ENCODE measurements at regions not wholly inside any gene's neighbourhood (a gene's known extent, or its start where the extent isn't known, plus 50 kb on each side); places are given as distances from the start of the nearest gene placed in this dataset.
A peak's percentile ranks its signal among the peaks of the same experiment; 100 is the strongest.

DNA sequence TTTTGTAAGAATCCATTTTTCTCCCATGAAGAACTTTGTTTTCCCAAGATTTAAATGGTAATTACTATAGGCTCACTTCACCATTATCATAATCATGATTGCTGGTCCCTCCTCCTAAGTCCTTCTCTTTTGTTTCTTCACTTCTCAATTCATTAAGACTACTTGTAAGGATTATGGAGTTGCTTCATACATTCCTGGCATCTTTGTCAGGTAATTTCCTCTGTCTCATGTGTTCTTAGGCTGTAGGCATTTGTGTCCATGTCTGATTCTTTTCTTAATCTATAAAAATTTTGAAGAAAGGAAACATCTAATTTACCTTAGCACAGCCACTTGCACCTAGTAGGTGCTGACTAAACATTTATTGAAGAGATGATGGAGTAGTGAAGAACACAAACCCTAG is 79.9 kb upstream of the SATB1 start:
- Histone ChIP-seq H2AK5ac (ENCODE audit: low read depth, low read length) (no peak overlapping the region), H3K4ac (ENCODE audit: low read length) (no peak overlapping the region), H4K8ac (ENCODE audit: low read depth, low read length) (no peak overlapping the region), H3K9me3 (replicated peaks in 1 of 2; ENCODE audit: control insufficient read depth in 2 of 2, insufficient read depth in 1 of 2, low read depth in 1 of 2, low read length in 2 of 2) (no peaks in the 10 kb centered on the region), H4K91ac (ENCODE audit: low read depth, low read length, poor library complexity) (no peak overlapping the region), H3K4me1 (ENCODE audit: control insufficient read depth in 2 of 2, insufficient read depth in 1 of 2, low read depth in 1 of 2, low read length in 2 of 2) (peaks cover 0 to 2% of the 10 kb centered on the region in 2 donors), H2BK15ac (ENCODE audit: low read length) (no peak overlapping the region), H3K27me3 (ENCODE audit: control insufficient read depth in 3 of 3, insufficient read depth in 3 of 3, low read depth in 1 of 3, low read length in 3 of 3) (peaks cover 0 to 3% (median 0%) of the 10 kb centered on the region in 3 experiments), H2AFZ (ENCODE audit: low read length) (no peak overlapping the region), H3K4me2 (ENCODE audit: insufficient read depth, low read length, poor library complexity, severe bottlenecking) (no peak overlapping the region), H2BK120ac (ENCODE audit: low read depth, low read length) (no peak overlapping the region), H3K79me1 (ENCODE audit: low read depth, low read length) (no peaks in the 10 kb centered on the region), H3K27ac (replicated peaks; ENCODE audit: low read length) (no peak overlapping the region), H3K18ac (ENCODE audit: low read length) (no peak overlapping the region), H3K14ac (ENCODE audit: low read length) (no peak overlapping the region), H3K23ac (ENCODE audit: low read depth, low read length, poor library complexity) (no peak overlapping the region), H3K4me3 (ENCODE audit: low read length in 2 of 2) (no peak overlapping the region), H2BK12ac (ENCODE audit: low read length) (no peak overlapping the region), H3K9ac (ENCODE audit: low read depth, low read length, poor library complexity) (no peak overlapping the region), H2BK5ac (ENCODE audit: low read length) (no peak overlapping the region), H3K36me3 (replicated peaks in 1 of 2; ENCODE audit: control insufficient read depth in 2 of 2, insufficient read depth in 2 of 2, low read length in 2 of 2) (no peaks in the 10 kb centered on the region)
- no peak for DNase-seq (ENCODE audit: low spot score)

DNA sequence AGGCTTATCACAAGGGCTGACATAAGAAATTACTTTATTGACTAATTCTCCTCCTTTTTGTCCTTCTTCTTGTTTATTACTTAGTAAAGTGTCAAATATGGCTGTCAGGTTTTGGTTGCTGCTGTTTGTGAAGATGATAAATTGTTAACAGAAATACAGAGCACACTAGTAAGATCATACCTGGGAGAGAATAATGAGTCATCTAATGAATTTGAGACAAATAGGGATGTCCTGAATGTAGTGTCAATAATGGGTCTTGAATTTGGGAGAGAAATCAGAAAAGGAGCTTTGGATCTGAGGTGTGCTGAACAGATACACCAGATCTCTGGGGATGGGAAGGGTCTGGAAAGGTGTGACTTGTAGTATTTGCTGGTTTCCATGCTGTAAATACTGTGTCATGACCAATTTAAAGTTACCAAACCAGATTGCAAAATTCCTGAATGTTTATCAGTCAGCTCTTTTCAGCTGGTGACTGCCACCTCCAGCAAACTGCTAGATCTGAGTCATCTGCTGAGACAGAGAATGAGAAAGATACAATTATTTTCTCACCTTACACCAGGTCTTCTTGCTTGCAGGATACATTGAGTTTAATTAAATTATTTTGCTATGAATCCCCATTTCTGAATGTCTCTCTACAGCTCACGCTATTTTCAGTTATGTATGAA is 76.7 kb upstream of the SATB1 start:
- H3K23ac ChIP-seq (ENCODE audit: low read depth, low read length, poor library complexity): no peak overlapping the region
- DNase-seq (ENCODE audit: low spot score): no peak
- no peak overlapping the region for H3K4me3 ChIP-seq (ENCODE audit: low read length in 2 of 2)
- no peaks in the 10 kb centered on the region for H3K79me1 ChIP-seq (ENCODE audit: low read depth, low read length)
- H4K8ac ChIP-seq (ENCODE audit: low read depth, low read length): no peak overlapping the region
- H3K14ac ChIP-seq (ENCODE audit: low read length): no peak overlapping the region
- H3K9ac ChIP-seq (ENCODE audit: low read depth, low read length, poor library complexity): no peak overlapping the region
- H3K4me2 ChIP-seq (ENCODE audit: insufficient read depth, low read length, poor library complexity, severe bottlenecking): no peak overlapping the region
- no peak overlapping the region for H2AFZ ChIP-seq (ENCODE audit: low read length)
- peaks cover 0 to 2% of the 10 kb centered on the region in 2 donors for H3K4me1 ChIP-seq (ENCODE audit: control insufficient read depth in 2 of 2, insufficient read depth in 1 of 2, low read depth in 1 of 2, low read length in 2 of 2)
- H2BK5ac ChIP-seq (ENCODE audit: low read length): no peak overlapping the region
- H2BK120ac ChIP-seq (ENCODE audit: low read depth, low read length): no peak overlapping the region
- H3K9me3 ChIP-seq (replicated peaks in 1 of 2; ENCODE audit: control insufficient read depth in 2 of 2, insufficient read depth in 1 of 2, low read depth in 1 of 2, low read length in 2 of 2): no peaks in the 10 kb centered on the region
- H4K91ac ChIP-seq (ENCODE audit: low read depth, low read length, poor library complexity): no peak overlapping the region
- H3K27me3 ChIP-seq (ENCODE audit: control insufficient read depth in 3 of 3, insufficient read depth in 3 of 3, low read depth in 1 of 3, low read length in 3 of 3): peaks cover 0 to 3% (median 0%) of the 10 kb centered on the region in 3 experiments
- no peak overlapping the region for H2BK12ac ChIP-seq (ENCODE audit: low read length)
- H3K18ac ChIP-seq (ENCODE audit: low read length): no peak overlapping the region
- no peak overlapping the region for H3K27ac ChIP-seq (replicated peaks; ENCODE audit: low read length)
- no peak overlapping the region for H2BK15ac ChIP-seq (ENCODE audit: low read length)
- no peaks in the 10 kb centered on the region for H3K36me3 ChIP-seq (replicated peaks in 1 of 2; ENCODE audit: control insufficient read depth in 2 of 2, insufficient read depth in 2 of 2, low read length in 2 of 2)
- no peak overlapping the region for H2AK5ac ChIP-seq (ENCODE audit: low read depth, low read length)
- no CpG with 5 or more reads among the region's 1 CpG for WGBS, 2 donors (ENCODE audit: extremely low coverage in 2 of 2, insufficient read length in 2 of 2, insufficient replicate concordance in 1 of 2)
- no peak overlapping the region for H3K4ac ChIP-seq (ENCODE audit: low read length)

DNA sequence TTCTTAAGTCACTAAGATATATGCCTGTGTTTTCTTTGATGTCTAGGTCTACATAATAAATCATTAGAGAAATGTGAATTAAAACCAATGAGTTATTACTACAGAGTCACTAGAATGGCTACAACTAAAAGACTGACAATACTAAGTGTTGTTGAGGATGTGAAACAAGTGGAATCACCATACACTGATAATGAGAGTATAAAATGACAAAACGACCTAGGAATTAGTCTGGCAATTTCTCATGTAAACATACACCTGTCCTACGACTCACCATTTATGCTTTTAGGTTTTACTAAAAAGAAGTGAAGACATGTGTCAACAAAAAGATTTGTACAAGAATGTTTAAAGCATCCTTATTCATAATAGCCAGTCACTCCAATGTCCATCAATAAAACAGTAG is 75.2 kb upstream of the SATB1 start:
- no CpG with 5 or more reads among the region's 2 CpGs for WGBS, 2 donors (ENCODE audit: extremely low coverage in 2 of 2, insufficient read length in 2 of 2, insufficient replicate concordance in 1 of 2)
- H2BK120ac ChIP-seq (ENCODE audit: low read depth, low read length): no peak overlapping the region
- H3K18ac ChIP-seq (ENCODE audit: low read length): no peak overlapping the region
- no peak overlapping the region for H2AK5ac ChIP-seq (ENCODE audit: low read depth, low read length)
- H2BK12ac ChIP-seq (ENCODE audit: low read length): no peak overlapping the region
- no peaks in the 10 kb centered on the region for H3K36me3 ChIP-seq (replicated peaks in 1 of 2; ENCODE audit: control insufficient read depth in 2 of 2, insufficient read depth in 2 of 2, low read length in 2 of 2)
- no peak overlapping the region for H2BK5ac ChIP-seq (ENCODE audit: low read length)
- H3K4me3 ChIP-seq (ENCODE audit: low read length in 2 of 2): no peak overlapping the region
- no peak overlapping the region for H3K23ac ChIP-seq (ENCODE audit: low read depth, low read length, poor library complexity)
- no peaks in the 10 kb centered on the region for H3K9me3 ChIP-seq (replicated peaks in 1 of 2; ENCODE audit: control insufficient read depth in 2 of 2, insufficient read depth in 1 of 2, low read depth in 1 of 2, low read length in 2 of 2)
- DNase-seq (ENCODE audit: low spot score): no peak
- H3K4me2 ChIP-seq (ENCODE audit: insufficient read depth, low read length, poor library complexity, severe bottlenecking): no peak overlapping the region
- H2BK15ac ChIP-seq (ENCODE audit: low read length): no peak overlapping the region
- no peak overlapping the region for H3K9ac ChIP-seq (ENCODE audit: low read depth, low read length, poor library complexity)
- H4K8ac ChIP-seq (ENCODE audit: low read depth, low read length): no peak overlapping the region
- H3K27me3 ChIP-seq (ENCODE audit: control insufficient read depth in 3 of 3, insufficient read depth in 3 of 3, low read depth in 1 of 3, low read length in 3 of 3): peaks cover 0 to 3% (median 0%) of the 10 kb centered on the region in 3 experiments
- no peak overlapping the region for H3K14ac ChIP-seq (ENCODE audit: low read length)
- H3K4ac ChIP-seq (ENCODE audit: low read length): no peak overlapping the region
- H4K91ac ChIP-seq (ENCODE audit: low read depth, low read length, poor library complexity): no peak overlapping the region
- H2AFZ ChIP-seq (ENCODE audit: low read length): no peak overlapping the region
- no peaks in the 10 kb centered on the region for H3K79me1 ChIP-seq (ENCODE audit: low read depth, low read length)
- H3K4me1 ChIP-seq (ENCODE audit: control insufficient read depth in 2 of 2, insufficient read depth in 1 of 2, low read depth in 1 of 2, low read length in 2 of 2): peaks cover 0 to 2% of the 10 kb centered on the region in 2 donors
- no peak overlapping the region for H3K27ac ChIP-seq (replicated peaks; ENCODE audit: low read length)

DNA sequence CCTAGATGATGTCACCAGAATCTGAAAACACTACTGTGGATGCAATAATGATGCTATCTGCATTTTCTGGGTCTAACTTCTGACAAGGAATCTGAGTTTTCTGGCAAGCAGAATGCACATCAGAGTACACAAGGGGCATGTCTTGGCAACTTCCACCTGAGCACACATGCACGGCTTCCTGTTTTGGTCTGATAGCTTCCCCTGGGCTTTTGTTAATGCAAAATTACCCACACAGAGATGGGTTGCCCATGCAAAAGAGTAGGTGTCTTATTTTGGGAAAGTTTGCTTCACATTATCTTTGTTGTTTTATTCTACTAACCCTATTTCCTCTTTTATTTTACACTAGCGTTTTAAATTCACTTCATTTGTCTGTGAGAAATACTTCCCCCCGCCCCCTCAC is 74.2 kb upstream of the SATB1 start:
- DNase-seq (ENCODE audit: low spot score): no peak
- Histone ChIP-seq H3K4ac (ENCODE audit: low read length) (no peak overlapping the region), H3K18ac (ENCODE audit: low read length) (no peak overlapping the region)

More for the DNA sequence above, 74.2 kb upstream of the SATB1 start:
- no peak overlapping the region for H3K9ac ChIP-seq (ENCODE audit: low read depth, low read length, poor library complexity)
- no CpG with 5 or more reads among the region's 3 CpGs for WGBS, 2 donors (ENCODE audit: extremely low coverage in 2 of 2, insufficient read length in 2 of 2, insufficient replicate concordance in 1 of 2)
- H3K14ac ChIP-seq (ENCODE audit: low read length): no peak overlapping the region
- H3K4me1 ChIP-seq (ENCODE audit: control insufficient read depth in 2 of 2, insufficient read depth in 1 of 2, low read depth in 1 of 2, low read length in 2 of 2): peaks cover 0 to 2% of the 10 kb centered on the region in 2 donors
- no peak overlapping the region for H4K8ac ChIP-seq (ENCODE audit: low read depth, low read length)
- H3K4me3 ChIP-seq (ENCODE audit: low read length in 2 of 2): no peak overlapping the region
- H3K27me3 ChIP-seq (ENCODE audit: control insufficient read depth in 3 of 3, insufficient read depth in 3 of 3, low read depth in 1 of 3, low read length in 3 of 3): peaks cover 0 to under 1% (median 0%) of the 10 kb centered on the region in 3 experiments
- no peak overlapping the region for H3K23ac ChIP-seq (ENCODE audit: low read depth, low read length, poor library complexity)
- H2BK120ac ChIP-seq (ENCODE audit: low read depth, low read length): no peak overlapping the region
- no peak overlapping the region for H2BK5ac ChIP-seq (ENCODE audit: low read length)
- no peak overlapping the region for H2BK12ac ChIP-seq (ENCODE audit: low read length)
- no peaks in the 10 kb centered on the region for H3K79me1 ChIP-seq (ENCODE audit: low read depth, low read length)
- H4K91ac ChIP-seq (ENCODE audit: low read depth, low read length, poor library complexity): no peak overlapping the region
- H3K9me3 ChIP-seq (replicated peaks in 1 of 2; ENCODE audit: control insufficient read depth in 2 of 2, insufficient read depth in 1 of 2, low read depth in 1 of 2, low read length in 2 of 2): no peaks in the 10 kb centered on the region
- no peak overlapping the region for H2AK5ac ChIP-seq (ENCODE audit: low read depth, low read length)
- H2AFZ ChIP-seq (ENCODE audit: low read length): peak overlapping the region; percentile 11
- no peak overlapping the region for H3K4me2 ChIP-seq (ENCODE audit: insufficient read depth, low read length, poor library complexity, severe bottlenecking)
- no peaks in the 10 kb centered on the region for H3K36me3 ChIP-seq (replicated peaks in 1 of 2; ENCODE audit: control insufficient read depth in 2 of 2, insufficient read depth in 2 of 2, low read length in 2 of 2)
- no peak overlapping the region for H3K27ac ChIP-seq (replicated peaks; ENCODE audit: low read length)
- H2BK15ac ChIP-seq (ENCODE audit: low read length): no peak overlapping the region

Measured in neuronal stem cell (in vitro differentiated cells).